ENCODE measurements at regions not wholly inside any gene's neighbourhood (a gene's known extent, or its start where the extent isn't known, plus 50 kb on each side); places are given as distances from the start of the nearest gene placed in this dataset.

DNA sequence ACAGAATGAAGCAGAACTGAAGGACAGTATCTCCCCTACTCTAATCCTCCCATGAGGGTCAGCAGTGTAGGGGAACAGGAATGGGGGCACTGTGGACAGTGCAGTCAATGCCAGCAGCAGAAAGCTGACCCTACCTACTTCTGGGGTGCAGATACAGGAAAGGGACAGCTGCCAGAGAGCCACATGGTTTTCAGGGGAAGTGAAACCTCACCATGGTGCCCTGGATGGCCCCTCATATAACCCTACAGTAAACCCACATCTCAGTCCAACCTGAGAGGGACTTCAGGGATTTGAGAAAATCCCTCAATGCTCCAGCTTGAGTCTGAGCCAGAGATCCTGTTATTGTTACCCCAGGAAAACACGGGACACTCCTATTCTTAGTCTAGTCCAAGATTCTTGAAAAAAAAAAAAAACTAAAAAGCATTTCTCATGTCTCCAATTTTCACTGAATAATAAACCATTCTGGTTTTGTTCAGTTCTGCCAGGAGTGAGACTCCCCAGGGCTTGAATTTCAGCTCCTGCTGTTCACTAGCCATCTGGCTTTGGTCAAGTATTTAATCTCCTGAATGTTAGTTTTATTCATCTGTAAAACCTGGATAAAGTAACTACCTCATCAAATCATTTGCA lies 511.6 kb upstream of the ARGLU1 start:
- Mint-ChIP-seq H3K9me3 (peaks cover 33% of the 10 kb centered on the region), H3K27me3 (ENCODE audit: low read depth) (peaks cover 6% of the 10 kb centered on the region), H3K27ac (no peak overlapping the region), H3K4me1 (peaks cover 10% of the 10 kb centered on the region), H3K36me3 (peaks cover 10% of the 10 kb centered on the region), H3K4me3 (no peak overlapping the region)
- DNase-seq (ENCODE audit: low spot score in 2 of 2, unreplicated experiment in 2 of 2) = no peak
- TF ChIP-seq, protein P1, sequence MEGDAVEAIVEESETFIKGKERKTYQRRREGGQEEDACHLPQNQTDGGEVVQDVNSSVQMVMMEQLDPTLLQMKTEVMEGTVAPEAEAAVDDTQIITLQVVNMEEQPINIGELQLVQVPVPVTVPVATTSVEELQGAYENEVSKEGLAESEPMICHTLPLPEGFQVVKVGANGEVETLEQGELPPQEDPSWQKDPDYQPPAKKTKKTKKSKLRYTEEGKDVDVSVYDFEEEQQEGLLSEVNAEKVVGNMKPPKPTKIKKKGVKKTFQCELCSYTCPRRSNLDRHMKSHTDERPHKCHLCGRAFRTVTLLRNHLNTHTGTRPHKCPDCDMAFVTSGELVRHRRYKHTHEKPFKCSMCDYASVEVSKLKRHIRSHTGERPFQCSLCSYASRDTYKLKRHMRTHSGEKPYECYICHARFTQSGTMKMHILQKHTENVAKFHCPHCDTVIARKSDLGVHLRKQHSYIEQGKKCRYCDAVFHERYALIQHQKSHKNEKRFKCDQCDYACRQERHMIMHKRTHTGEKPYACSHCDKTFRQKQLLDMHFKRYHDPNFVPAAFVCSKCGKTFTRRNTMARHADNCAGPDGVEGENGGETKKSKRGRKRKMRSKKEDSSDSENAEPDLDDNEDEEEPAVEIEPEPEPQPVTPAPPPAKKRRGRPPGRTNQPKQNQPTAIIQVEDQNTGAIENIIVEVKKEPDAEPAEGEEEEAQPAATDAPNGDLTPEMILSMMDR (IDR thresholded peaks at IDR 0.05; ENCODE audit: unreplicated experiment) = no peak

DNA sequence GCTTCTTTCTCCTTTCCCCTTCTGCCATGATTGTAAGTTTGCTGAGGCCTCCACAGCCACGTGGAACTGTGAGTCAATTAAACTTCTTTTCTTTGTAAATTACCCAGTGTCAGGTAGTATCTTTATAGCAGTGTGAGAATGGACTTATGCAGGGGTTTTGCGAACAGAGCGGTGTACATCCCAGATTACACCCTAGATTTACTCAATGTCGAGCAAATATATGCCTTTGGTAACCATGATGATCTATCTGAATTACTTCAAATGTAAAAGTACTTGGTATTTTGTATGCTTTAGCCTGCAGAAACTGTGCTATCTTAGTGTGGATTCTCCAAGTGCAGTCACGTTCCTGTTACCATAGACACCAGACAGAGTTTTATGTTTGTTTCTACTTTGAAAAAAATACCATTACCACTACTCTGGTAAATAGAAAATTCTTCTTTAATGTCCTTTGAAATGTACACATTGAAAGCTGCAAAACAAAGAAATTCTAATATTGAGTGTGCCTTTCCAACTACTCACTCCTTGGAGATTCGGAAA lies 510.4 kb upstream of the ARGLU1 start:
- peaks cover 38% of the 10 kb centered on the region for H3K9me3 Mint-ChIP-seq
- DNase-seq (ENCODE audit: low spot score in 2 of 2, unreplicated experiment in 2 of 2) = no peak
- peaks cover 4% of the 10 kb centered on the region for H3K27me3 Mint-ChIP-seq (ENCODE audit: low read depth)
- H3K27ac Mint-ChIP-seq = no peak overlapping the region
- peaks cover 14% of the 10 kb centered on the region for H3K4me1 Mint-ChIP-seq
- H3K4me3 Mint-ChIP-seq = no peak overlapping the region
- H3K36me3 Mint-ChIP-seq = peaks cover 14% of the 10 kb centered on the region
- TF ChIP-seq, protein P1 (IDR thresholded peaks at IDR 0.05; ENCODE audit: unreplicated experiment) = no peak

GRCh38 chr13:107076801-107077200 lies 508.9 kb upstream of the ARGLU1 start:
- Mint-ChIP-seq H3K36me3 (peaks cover 16% of the 10 kb centered on the region), H3K27ac (no peak overlapping the region), H3K4me3 (no peak overlapping the region), H3K27me3 (ENCODE audit: low read depth) (peaks cover 4% of the 10 kb centered on the region), H3K9me3 (peaks cover 42% of the 10 kb centered on the region), H3K4me1 (peaks cover 14% of the 10 kb centered on the region)
- TF ChIP-seq, protein P1 (IDR thresholded peaks at IDR 0.05; ENCODE audit: unreplicated experiment) = no peak
- DNase-seq (ENCODE audit: low spot score in 2 of 2, unreplicated experiment in 2 of 2) = no peak

DNA sequence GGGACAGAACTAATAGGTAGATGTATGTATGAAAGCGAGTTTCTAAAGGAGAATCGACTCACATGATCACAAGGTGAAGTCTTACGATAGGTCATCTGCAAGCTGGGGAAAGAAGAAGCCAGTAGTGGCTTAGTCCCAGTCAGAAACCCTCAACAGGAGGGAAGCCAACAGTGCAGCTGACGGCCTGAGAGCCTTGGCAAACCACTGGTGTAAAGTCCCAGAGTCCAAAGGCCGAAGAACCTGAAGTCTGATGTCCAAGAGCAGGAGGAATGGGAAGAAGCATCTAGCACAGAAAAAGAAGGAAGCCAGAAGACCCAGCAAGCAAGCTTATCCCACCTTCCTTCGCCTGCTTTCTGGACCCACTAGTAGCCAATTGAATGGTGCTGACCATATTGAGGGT lies 507.6 kb upstream of the ARGLU1 start:
- Mint-ChIP-seq H3K4me1 (peaks cover 21% of the 10 kb centered on the region), H3K27me3 (ENCODE audit: low read depth) (peaks cover under 1% of the 10 kb centered on the region), H3K27ac (no peak overlapping the region), H3K9me3 (peaks cover 40% of the 10 kb centered on the region), H3K36me3 (peaks cover 16% of the 10 kb centered on the region), H3K4me3 (no peak overlapping the region)
- TF ChIP-seq, protein P1 (IDR thresholded peaks at IDR 0.05; ENCODE audit: unreplicated experiment) = no peak
- no peak for DNase-seq (ENCODE audit: low spot score in 2 of 2, unreplicated experiment in 2 of 2)

- peaks cover 35% of the 10 kb centered on the region for H3K9me3 Mint-ChIP-seq
- H3K4me3 Mint-ChIP-seq = no peak overlapping the region
- peaks cover 45% of the 10 kb centered on the region for H3K4me1 Mint-ChIP-seq
- DNase-seq (ENCODE audit: low spot score in 2 of 2, unreplicated experiment in 2 of 2) = no peak
- no peak overlapping the region for H3K27ac Mint-ChIP-seq
- peaks cover 14% of the 10 kb centered on the region for H3K36me3 Mint-ChIP-seq
- TF ChIP-seq, protein P1 (IDR thresholded peaks at IDR 0.05; ENCODE audit: unreplicated experiment) = no peak
- H3K27me3 Mint-ChIP-seq (ENCODE audit: low read depth) = no peaks in the 10 kb centered on the region
Observed at GRCh38 chr13:107070792-107071191, 502.9 kb upstream of the ARGLU1 start.
